NCI-H345 treated with DMSO at 0.1 percent for 48 hours (cell line): ENCODE measurements at regions not wholly inside any gene's neighbourhood (a gene's known extent, or its start where the extent isn't known, plus 50 kb on each side); places are given as distances from the start of the nearest gene placed in this dataset.

Experiments used
- DNase-seq: peaks from one replicate; lab custom pipeline; 2025; ENCODE audit not compliant: unreplicated experiment; lab: John Stamatoyannopoulos, UW

- DNase-seq: no peak
Measured at GRCh38 chr22:49721211-49721763, 106.4 kb downstream of the BRD1 start.

- DNase-seq: no peak
Measured at GRCh38 chr22:49720279-49720959, 107.3 kb downstream of the BRD1 start.

GRCh38 chr22:49719046-49719445 lies 108.6 kb downstream of the BRD1 start:
- DNase-seq: no peak

- no peak for DNase-seq
Measured at GRCh38 chr22:49718396-49718795, 109.3 kb downstream of the BRD1 start.

GRCh38 chr22:49717322-49717919 lies 110.3 kb downstream of the BRD1 start:
- DNase-seq: no peak

GRCh38 chr22:49716441-49716840 lies 111.2 kb downstream of the BRD1 start:
- no peak for DNase-seq

- DNase-seq: no peak
Measured at GRCh38 chr22:49715450-49715849, 112.2 kb downstream of the BRD1 start.

GRCh38 chr22:49713003-49713402 lies 114.7 kb downstream of the BRD1 start:
- no peak for DNase-seq

- DNase-seq: no peak
Measured at GRCh38 chr22:49712195-49712791, 115.4 kb downstream of the BRD1 start.

GRCh38 chr22:49710746-49711145 lies 116.9 kb downstream of the BRD1 start:
- no peak for DNase-seq

- no peak for DNase-seq
Measured at GRCh38 chr22:49709464-49709863, 118.2 kb downstream of the BRD1 start.

GRCh38 chr22:49705972-49706352 lies 121.7 kb downstream of the BRD1 start:
- no peak for DNase-seq

GRCh38 chr22:49705216-49705971 lies 122.3 kb downstream of the BRD1 start:
- DNase-seq: no peak

- DNase-seq: no peak
Measured at GRCh38 chr22:49704345-49705215, 123.1 kb downstream of the BRD1 start.

GRCh38 chr22:49703990-49704344 lies 123.7 kb downstream of the BRD1 start:
- no peak for DNase-seq

GRCh38 chr22:49703505-49703904 lies 124.2 kb downstream of the BRD1 start:
- DNase-seq: no peak

GRCh38 chr22:49702068-49702397 lies 125.6 kb downstream of the BRD1 start:
- DNase-seq: no peak

GRCh38 chr22:49701380-49702067 lies 126.1 kb downstream of the BRD1 start:
- no peak for DNase-seq

- no peak for DNase-seq
Measured at GRCh38 chr22:49699928-49700498, 127.7 kb downstream of the BRD1 start.

GRCh38 chr22:49699476-49699875 lies 128.2 kb downstream of the BRD1 start:
- DNase-seq: no peak
